ENCODE measurements at regions not wholly inside any gene's neighbourhood (a gene's known extent, or its start where the extent isn't known, plus 50 kb on each side); places are given as distances from the start of the nearest gene placed in this dataset.
A peak's percentile ranks its signal among the peaks of the same experiment; 100 is the strongest.

GRCh38 chr2:128488434-128488833 is 169.8 kb upstream of the HS6ST1 start:
- H3K36me3 ChIP-seq (ENCODE audit: control insufficient read depth, insufficient read depth, low read length), result no peaks in the 10 kb centered on the region
- Mint-ChIP-seq H3K4me1 (no peaks in the 10 kb centered on the region), H3K27me3 (no peaks in the 10 kb centered on the region), H3K27ac (no peak overlapping the region), H3K36me3 (no peaks in the 10 kb centered on the region), H3K4me3 (no peak overlapping the region), H3K9me3 (peaks cover 0 to 4% (median 0%) of the 10 kb centered on the region in 7 donors)
- no peak for ATAC-seq (ENCODE audit: low read depth in 2 of 2)
- H3K4me1 ChIP-seq (ENCODE audit: control insufficient read depth, insufficient read depth, low read length, poor library complexity, severe bottlenecking), result no peaks in the 10 kb centered on the region
- no peak overlapping the region for H3K4me3 ChIP-seq (ENCODE audit: low read depth, low read length)
- no peaks in the 10 kb centered on the region for H3K27me3 ChIP-seq (ENCODE audit: control insufficient read depth, insufficient read depth, low read length)
- DNase-seq, result no peak
- H3K9me3 ChIP-seq (ENCODE audit: control insufficient read depth in 2 of 2, low read length in 2 of 2), result no peaks in the 10 kb centered on the region
- no peak overlapping the region for H3K27ac ChIP-seq (ENCODE audit: insufficient read depth, low read length, poor library complexity, severe bottlenecking)

- H3K4me3 Mint-ChIP-seq, result no peak overlapping the region
- Histone ChIP-seq H3K36me3 (ENCODE audit: control insufficient read depth, insufficient read depth, low read length) (no peaks in the 10 kb centered on the region), H3K9me3 (ENCODE audit: control insufficient read depth in 2 of 2, low read length in 2 of 2) (no peaks in the 10 kb centered on the region), H3K4me1 (ENCODE audit: control insufficient read depth, insufficient read depth, low read length, poor library complexity, severe bottlenecking) (no peaks in the 10 kb centered on the region), H3K4me3 (ENCODE audit: low read depth, low read length) (no peak overlapping the region), H3K27ac (ENCODE audit: insufficient read depth, low read length, poor library complexity, severe bottlenecking) (no peak overlapping the region), H3K27me3 (ENCODE audit: control insufficient read depth, insufficient read depth, low read length) (no peaks in the 10 kb centered on the region)
- no peaks in the 10 kb centered on the region for H3K36me3 Mint-ChIP-seq
- no peak overlapping the region for H3K27ac Mint-ChIP-seq
- ATAC-seq (ENCODE audit: low read depth in 2 of 2) (no peak), DNase-seq (no peak)
- H3K27me3 Mint-ChIP-seq, result no peaks in the 10 kb centered on the region
- peaks cover 0 to 4% (median 0%) of the 10 kb centered on the region in 7 donors for H3K9me3 Mint-ChIP-seq
- no peaks in the 10 kb centered on the region for H3K4me1 Mint-ChIP-seq
Observed at GRCh38 chr2:128489526-128490273, 171.0 kb upstream of the HS6ST1 start.

GRCh38 chr2:128490321-128490720 is 171.7 kb upstream of the HS6ST1 start:
- Mint-ChIP-seq H3K27ac (no peak overlapping the region), H3K9me3 (peaks cover 0 to 4% (median 0%) of the 10 kb centered on the region in 7 donors), H3K36me3 (no peaks in the 10 kb centered on the region), H3K27me3 (no peaks in the 10 kb centered on the region), H3K4me1 (no peaks in the 10 kb centered on the region), H3K4me3 (no peak overlapping the region)
- DNase-seq, result no peak
- H3K27ac ChIP-seq (ENCODE audit: insufficient read depth, low read length, poor library complexity, severe bottlenecking), result no peak overlapping the region
- ATAC-seq (ENCODE audit: low read depth in 2 of 2), result no peak
- H3K27me3 ChIP-seq (ENCODE audit: control insufficient read depth, insufficient read depth, low read length), result no peaks in the 10 kb centered on the region
- no peaks in the 10 kb centered on the region for H3K4me1 ChIP-seq (ENCODE audit: control insufficient read depth, insufficient read depth, low read length, poor library complexity, severe bottlenecking)
- no peaks in the 10 kb centered on the region for H3K9me3 ChIP-seq (ENCODE audit: control insufficient read depth in 2 of 2, low read length in 2 of 2)
- no peaks in the 10 kb centered on the region for H3K36me3 ChIP-seq (ENCODE audit: control insufficient read depth, insufficient read depth, low read length)
- H3K4me3 ChIP-seq (ENCODE audit: low read depth, low read length), result no peak overlapping the region

GRCh38 chr2:128490881-128491691 is 172.4 kb upstream of the HS6ST1 start:
- H3K9me3 Mint-ChIP-seq, result peaks cover 0 to 4% (median 0%) of the 10 kb centered on the region in 7 donors
- Histone ChIP-seq H3K4me3 (ENCODE audit: low read depth, low read length) (no peak overlapping the region), H3K4me1 (ENCODE audit: control insufficient read depth, insufficient read depth, low read length, poor library complexity, severe bottlenecking) (no peaks in the 10 kb centered on the region), H3K27ac (ENCODE audit: insufficient read depth, low read length, poor library complexity, severe bottlenecking) (no peak overlapping the region), H3K36me3 (ENCODE audit: control insufficient read depth, insufficient read depth, low read length) (no peaks in the 10 kb centered on the region), H3K27me3 (ENCODE audit: control insufficient read depth, insufficient read depth, low read length) (no peaks in the 10 kb centered on the region), H3K9me3 (ENCODE audit: control insufficient read depth in 2 of 2, low read length in 2 of 2) (no peaks in the 10 kb centered on the region)
- H3K36me3 Mint-ChIP-seq, result no peaks in the 10 kb centered on the region
- H3K4me3 Mint-ChIP-seq, result no peak overlapping the region
- no peaks in the 10 kb centered on the region for H3K27me3 Mint-ChIP-seq
- ATAC-seq (ENCODE audit: low read depth in 2 of 2) (no peak), DNase-seq (no peak)
- no peak overlapping the region for H3K27ac Mint-ChIP-seq
- H3K4me1 Mint-ChIP-seq, result no peaks in the 10 kb centered on the region

- no peak overlapping the region for H3K4me3 Mint-ChIP-seq
- H3K36me3 ChIP-seq (ENCODE audit: control insufficient read depth, insufficient read depth, low read length), result no peaks in the 10 kb centered on the region
- H3K4me1 ChIP-seq (ENCODE audit: control insufficient read depth, insufficient read depth, low read length, poor library complexity, severe bottlenecking), result no peaks in the 10 kb centered on the region
- H3K27ac ChIP-seq (ENCODE audit: insufficient read depth, low read length, poor library complexity, severe bottlenecking), result no peak overlapping the region
- no peaks in the 10 kb centered on the region for H3K9me3 ChIP-seq (ENCODE audit: control insufficient read depth in 2 of 2, low read length in 2 of 2)
- no peak for DNase-seq
- ATAC-seq (ENCODE audit: low read depth in 2 of 2), result no peak
- no peaks in the 10 kb centered on the region for H3K27me3 ChIP-seq (ENCODE audit: control insufficient read depth, insufficient read depth, low read length)
- H3K4me3 ChIP-seq (ENCODE audit: low read depth, low read length), result no peak overlapping the region
- H3K9me3 Mint-ChIP-seq, result peaks cover 0 to 4% (median 0%) of the 10 kb centered on the region in 7 donors
- H3K27me3 Mint-ChIP-seq, result no peaks in the 10 kb centered on the region
- no peaks in the 10 kb centered on the region for H3K4me1 Mint-ChIP-seq
- no peak overlapping the region for H3K27ac Mint-ChIP-seq
- H3K36me3 Mint-ChIP-seq, result no peaks in the 10 kb centered on the region
Observed at GRCh38 chr2:128491692-128492244, 173.1 kb upstream of the HS6ST1 start.

GRCh38 chr2:128492966-128493811 is 174.5 kb upstream of the HS6ST1 start:
- H3K27me3 Mint-ChIP-seq, result no peaks in the 10 kb centered on the region

GRCh38 chr2:128493880-128494279 is 175.2 kb upstream of the HS6ST1 start:
- Mint-ChIP-seq H3K27me3 (no peaks in the 10 kb centered on the region), H3K27ac (peak overlapping the region in 1 of 3 donors; percentile 5), H3K9me3 (peaks cover 0 to 2% (median 0%) of the 10 kb centered on the region in 7 donors), H3K4me1 (no peaks in the 10 kb centered on the region), H3K4me3 (no peak overlapping the region), H3K36me3 (no peaks in the 10 kb centered on the region)
- Histone ChIP-seq H3K27ac (ENCODE audit: insufficient read depth, low read length, poor library complexity, severe bottlenecking) (no peak overlapping the region), H3K9me3 (ENCODE audit: control insufficient read depth in 2 of 2, low read length in 2 of 2) (no peaks in the 10 kb centered on the region), H3K36me3 (ENCODE audit: control insufficient read depth, insufficient read depth, low read length) (no peaks in the 10 kb centered on the region), H3K4me3 (ENCODE audit: low read depth, low read length) (no peak overlapping the region), H3K27me3 (ENCODE audit: control insufficient read depth, insufficient read depth, low read length) (no peaks in the 10 kb centered on the region), H3K4me1 (ENCODE audit: control insufficient read depth, insufficient read depth, low read length, poor library complexity, severe bottlenecking) (no peaks in the 10 kb centered on the region)
- no peak for DNase-seq
- no peak for ATAC-seq (ENCODE audit: low read depth in 2 of 2)

More at GRCh38 chr2:128492966-128493811, 174.5 kb upstream of the HS6ST1 start:
- peaks cover 0 to 2% (median 0%) of the 10 kb centered on the region in 7 donors for H3K9me3 Mint-ChIP-seq
- Histone ChIP-seq H3K36me3 (ENCODE audit: control insufficient read depth, insufficient read depth, low read length) (no peaks in the 10 kb centered on the region), H3K27me3 (ENCODE audit: control insufficient read depth, insufficient read depth, low read length) (no peaks in the 10 kb centered on the region), H3K4me3 (ENCODE audit: low read depth, low read length) (no peak overlapping the region), H3K27ac (ENCODE audit: insufficient read depth, low read length, poor library complexity, severe bottlenecking) (no peak overlapping the region), H3K4me1 (ENCODE audit: control insufficient read depth, insufficient read depth, low read length, poor library complexity, severe bottlenecking) (no peaks in the 10 kb centered on the region), H3K9me3 (ENCODE audit: control insufficient read depth in 2 of 2, low read length in 2 of 2) (no peaks in the 10 kb centered on the region)
- no peak overlapping the region for H3K4me3 Mint-ChIP-seq
- DNase-seq (no peak), ATAC-seq (ENCODE audit: low read depth in 2 of 2) (no peak)
- H3K4me1 Mint-ChIP-seq, result no peaks in the 10 kb centered on the region
- peak overlapping the region in 1 of 3 donors; percentile 5 for H3K27ac Mint-ChIP-seq
- no peaks in the 10 kb centered on the region for H3K36me3 Mint-ChIP-seq

All from CD4-positive, CD25-positive, alpha-beta regulatory T cell (primary cell).